ENCODE measurements at regions not wholly inside any gene's neighbourhood (a gene's known extent, or its start where the extent isn't known, plus 50 kb on each side); places are given as distances from the start of the nearest gene placed in this dataset.

GRCh38 chr4:57320849-57321248 lies 210.7 kb upstream of the IGFBP7 start:
- FAIRE-seq (no peak), DNase-seq (no peak)
- no peak overlapping the region for H3K27ac ChIP-seq (ENCODE audit: low read depth in 1 of 3, low read length in 2 of 3)
- WGBS, 3 donors = 56 to 66% (median 57%) methylated on average over 4 of the region's 4 CpGs
- H3K4me1 ChIP-seq (ENCODE audit: control insufficient read depth in 3 of 3, insufficient read depth in 2 of 3, low read depth in 1 of 3, low read length in 2 of 3) = no peaks in the 10 kb centered on the region
- no peaks in the 10 kb centered on the region for H3K9me3 ChIP-seq (ENCODE audit: control insufficient read depth in 2 of 2, insufficient read depth in 1 of 2, low read depth in 1 of 2, low read length in 1 of 2)
- H3K36me3 ChIP-seq (ENCODE audit: control insufficient read depth in 3 of 3, insufficient read depth in 2 of 3, low read depth in 1 of 3, low read length in 3 of 3) = no peaks in the 10 kb centered on the region
- H3K4me3 ChIP-seq (ENCODE audit: low read depth in 1 of 3, low read length in 3 of 3) = no peak overlapping the region
- H3K27me3 ChIP-seq (ENCODE audit: control insufficient read depth in 3 of 3, insufficient read depth in 3 of 3, low read length in 3 of 3) = no peaks in the 10 kb centered on the region

GRCh38 chr4:57320217-57320616 lies 210.0 kb upstream of the IGFBP7 start:
- WGBS, 3 donors = 40 to 68% (median 47%) methylated on average over 3 of the region's 3 CpGs
- H3K9me3 ChIP-seq (ENCODE audit: control insufficient read depth in 2 of 2, insufficient read depth in 1 of 2, low read depth in 1 of 2, low read length in 1 of 2) = no peaks in the 10 kb centered on the region
- no peak for FAIRE-seq

GRCh38 chr4:57318703-57319102 lies 208.5 kb upstream of the IGFBP7 start:
- no peak overlapping the region for H3K4me3 ChIP-seq (ENCODE audit: low read depth in 1 of 3, low read length in 3 of 3)
- no peaks in the 10 kb centered on the region for H3K36me3 ChIP-seq (ENCODE audit: control insufficient read depth in 3 of 3, insufficient read depth in 2 of 3, low read depth in 1 of 3, low read length in 3 of 3)
- FAIRE-seq (no peak), DNase-seq (no peak)
- H3K27ac ChIP-seq (ENCODE audit: low read depth in 1 of 3, low read length in 2 of 3) = no peak overlapping the region
- no peaks in the 10 kb centered on the region for H3K9me3 ChIP-seq (ENCODE audit: control insufficient read depth in 2 of 2, insufficient read depth in 1 of 2, low read depth in 1 of 2, low read length in 1 of 2)
- H3K4me1 ChIP-seq (ENCODE audit: control insufficient read depth in 3 of 3, insufficient read depth in 2 of 3, low read depth in 1 of 3, low read length in 2 of 3) = no peaks in the 10 kb centered on the region
- H3K27me3 ChIP-seq (ENCODE audit: control insufficient read depth in 3 of 3, insufficient read depth in 3 of 3, low read length in 3 of 3) = no peaks in the 10 kb centered on the region
- WGBS, 3 donors = 74 to 83% (median 81%) methylated on average over 2 of the region's 2 CpGs

More at GRCh38 chr4:57320217-57320616, 210.0 kb upstream of the IGFBP7 start:
- no peaks in the 10 kb centered on the region for H3K4me1 ChIP-seq (ENCODE audit: control insufficient read depth in 3 of 3, insufficient read depth in 2 of 3, low read depth in 1 of 3, low read length in 2 of 3)
- DNase-seq = no peak
- H3K36me3 ChIP-seq (ENCODE audit: control insufficient read depth in 3 of 3, insufficient read depth in 2 of 3, low read depth in 1 of 3, low read length in 3 of 3) = no peaks in the 10 kb centered on the region
- no peaks in the 10 kb centered on the region for H3K27me3 ChIP-seq (ENCODE audit: control insufficient read depth in 3 of 3, insufficient read depth in 3 of 3, low read length in 3 of 3)
- H3K27ac ChIP-seq (ENCODE audit: low read depth in 1 of 3, low read length in 2 of 3) = no peak overlapping the region
- H3K4me3 ChIP-seq (ENCODE audit: low read depth in 1 of 3, low read length in 3 of 3) = no peak overlapping the region

- Histone ChIP-seq H3K27ac (ENCODE audit: low read depth in 1 of 3, low read length in 2 of 3) (no peak overlapping the region), H3K27me3 (ENCODE audit: control insufficient read depth in 3 of 3, insufficient read depth in 3 of 3, low read length in 3 of 3) (no peaks in the 10 kb centered on the region), H3K4me3 (ENCODE audit: low read depth in 1 of 3, low read length in 3 of 3) (no peak overlapping the region), H3K9me3 (ENCODE audit: control insufficient read depth in 2 of 2, insufficient read depth in 1 of 2, low read depth in 1 of 2, low read length in 1 of 2) (no peaks in the 10 kb centered on the region), H3K36me3 (ENCODE audit: control insufficient read depth in 3 of 3, insufficient read depth in 2 of 3, low read depth in 1 of 3, low read length in 3 of 3) (no peaks in the 10 kb centered on the region), H3K4me1 (ENCODE audit: control insufficient read depth in 3 of 3, insufficient read depth in 2 of 3, low read depth in 1 of 3, low read length in 2 of 3) (no peaks in the 10 kb centered on the region)
- FAIRE-seq = no peak
- DNase-seq = no peak
- WGBS, 3 donors = 67 to 88% (median 81%) methylated on average over 5 of the region's 5 CpGs
Observed at GRCh38 chr4:57314636-57315035, 204.5 kb upstream of the IGFBP7 start.

- WGBS, 3 donors = 3 to 45% (median 25%) methylated on average over 1 of the region's 1 CpG
- Histone ChIP-seq H3K36me3 (ENCODE audit: control insufficient read depth in 3 of 3, insufficient read depth in 2 of 3, low read depth in 1 of 3, low read length in 3 of 3) (no peaks in the 10 kb centered on the region), H3K4me3 (ENCODE audit: low read depth in 1 of 3, low read length in 3 of 3) (no peak overlapping the region), H3K27me3 (ENCODE audit: control insufficient read depth in 3 of 3, insufficient read depth in 3 of 3, low read length in 3 of 3) (no peaks in the 10 kb centered on the region), H3K4me1 (ENCODE audit: control insufficient read depth in 3 of 3, insufficient read depth in 2 of 3, low read depth in 1 of 3, low read length in 2 of 3) (no peaks in the 10 kb centered on the region), H3K9me3 (ENCODE audit: control insufficient read depth in 2 of 2, insufficient read depth in 1 of 2, low read depth in 1 of 2, low read length in 1 of 2) (no peaks in the 10 kb centered on the region), H3K27ac (ENCODE audit: low read depth in 1 of 3, low read length in 2 of 3) (no peak overlapping the region)
- DNase-seq = no peak
- FAIRE-seq = no peak
Observed at GRCh38 chr4:57312296-57312695, 202.1 kb upstream of the IGFBP7 start.

- WGBS, 3 donors = 69 to 92% (median 73%) methylated on average over 1 of the region's 1 CpG
- Histone ChIP-seq H3K36me3 (ENCODE audit: control insufficient read depth in 3 of 3, insufficient read depth in 2 of 3, low read depth in 1 of 3, low read length in 3 of 3) (no peaks in the 10 kb centered on the region), H3K9me3 (ENCODE audit: control insufficient read depth in 2 of 2, insufficient read depth in 1 of 2, low read depth in 1 of 2, low read length in 1 of 2) (no peaks in the 10 kb centered on the region), H3K4me3 (ENCODE audit: low read depth in 1 of 3, low read length in 3 of 3) (no peak overlapping the region), H3K27me3 (ENCODE audit: control insufficient read depth in 3 of 3, insufficient read depth in 3 of 3, low read length in 3 of 3) (no peaks in the 10 kb centered on the region), H3K4me1 (ENCODE audit: control insufficient read depth in 3 of 3, insufficient read depth in 2 of 3, low read depth in 1 of 3, low read length in 2 of 3) (no peaks in the 10 kb centered on the region), H3K27ac (ENCODE audit: low read depth in 1 of 3, low read length in 2 of 3) (no peak overlapping the region)
- FAIRE-seq (no peak), DNase-seq (no peak)
Observed at GRCh38 chr4:57309658-57310057, 199.5 kb upstream of the IGFBP7 start.

- no peak for FAIRE-seq
- WGBS, 3 donors = 63 to 86% (median 78%) methylated on average over 2 of the region's 2 CpGs
- Histone ChIP-seq H3K4me3 (ENCODE audit: low read depth in 1 of 3, low read length in 3 of 3) (no peak overlapping the region), H3K27ac (ENCODE audit: low read depth in 1 of 3, low read length in 2 of 3) (no peak overlapping the region), H3K4me1 (ENCODE audit: control insufficient read depth in 3 of 3, insufficient read depth in 2 of 3, low read depth in 1 of 3, low read length in 2 of 3) (no peaks in the 10 kb centered on the region), H3K27me3 (ENCODE audit: control insufficient read depth in 3 of 3, insufficient read depth in 3 of 3, low read length in 3 of 3) (no peaks in the 10 kb centered on the region), H3K9me3 (ENCODE audit: control insufficient read depth in 2 of 2, insufficient read depth in 1 of 2, low read depth in 1 of 2, low read length in 1 of 2) (no peaks in the 10 kb centered on the region), H3K36me3 (ENCODE audit: control insufficient read depth in 3 of 3, insufficient read depth in 2 of 3, low read depth in 1 of 3, low read length in 3 of 3) (no peaks in the 10 kb centered on the region)
- DNase-seq = no peak
Observed at GRCh38 chr4:57308301-57308700, 198.1 kb upstream of the IGFBP7 start.

- 89 to 95% (median 93%) methylated on average over 5 of the region's 5 CpGs for WGBS, 3 donors
- no peak overlapping the region for H3K4me3 ChIP-seq (ENCODE audit: low read depth in 1 of 3, low read length in 3 of 3)
- no peaks in the 10 kb centered on the region for H3K27me3 ChIP-seq (ENCODE audit: control insufficient read depth in 3 of 3, insufficient read depth in 3 of 3, low read length in 3 of 3)
- no peaks in the 10 kb centered on the region for H3K36me3 ChIP-seq (ENCODE audit: control insufficient read depth in 3 of 3, insufficient read depth in 2 of 3, low read depth in 1 of 3, low read length in 3 of 3)
- H3K27ac ChIP-seq (ENCODE audit: low read depth in 1 of 3, low read length in 2 of 3) = no peak overlapping the region
- no peaks in the 10 kb centered on the region for H3K9me3 ChIP-seq (ENCODE audit: control insufficient read depth in 2 of 2, insufficient read depth in 1 of 2, low read depth in 1 of 2, low read length in 1 of 2)
- FAIRE-seq (no peak), DNase-seq (no peak)
- no peaks in the 10 kb centered on the region for H3K4me1 ChIP-seq (ENCODE audit: control insufficient read depth in 3 of 3, insufficient read depth in 2 of 3, low read depth in 1 of 3, low read length in 2 of 3)
Observed at GRCh38 chr4:57305836-57306235, 195.7 kb upstream of the IGFBP7 start.

GRCh38 chr4:57303012-57303751 lies 193.0 kb upstream of the IGFBP7 start:
- H3K9me3 ChIP-seq (ENCODE audit: control insufficient read depth in 2 of 2, insufficient read depth in 1 of 2, low read depth in 1 of 2, low read length in 1 of 2) = peaks cover 0 to 9% of the 10 kb centered on the region in 2 donors
- no peaks in the 10 kb centered on the region for H3K4me1 ChIP-seq (ENCODE audit: control insufficient read depth in 3 of 3, insufficient read depth in 2 of 3, low read depth in 1 of 3, low read length in 2 of 3)
- WGBS, 3 donors = 59 to 71% (median 65%) methylated on average over 14 of the region's 14 CpGs
- no peak for DNase-seq
- H3K4me3 ChIP-seq (ENCODE audit: low read depth in 1 of 3, low read length in 3 of 3) = no peak overlapping the region
- no peaks in the 10 kb centered on the region for H3K36me3 ChIP-seq (ENCODE audit: control insufficient read depth in 3 of 3, insufficient read depth in 2 of 3, low read depth in 1 of 3, low read length in 3 of 3)
- no peaks in the 10 kb centered on the region for H3K27me3 ChIP-seq (ENCODE audit: control insufficient read depth in 3 of 3, insufficient read depth in 3 of 3, low read length in 3 of 3)
- no peak for FAIRE-seq
- no peak overlapping the region for H3K27ac ChIP-seq (ENCODE audit: low read depth in 1 of 3, low read length in 2 of 3)

Measured in small intestine (tissue), 7 donors.